SH-SY5Y (cell line): ENCODE measurements at regions not wholly inside any gene's neighbourhood (a gene's known extent, or its start where the extent isn't known, plus 50 kb on each side); places are given as distances from the start of the nearest gene placed in this dataset.

Source experiments
- GATA2 ChIP-seq: IDR thresholded peaks from 2 replicates; pipeline ENCODE4 v1.6.1; 2011; ENCODE audit warnings: mild to moderate bottlenecking, low read depth, low read length
- GATA3 ChIP-seq: IDR thresholded peaks from 2 replicates; pipeline ENCODE4 v1.6.1; 2011; ENCODE audit warnings: low read depth, mild to moderate bottlenecking, low read length, moderate library complexity

DNA sequence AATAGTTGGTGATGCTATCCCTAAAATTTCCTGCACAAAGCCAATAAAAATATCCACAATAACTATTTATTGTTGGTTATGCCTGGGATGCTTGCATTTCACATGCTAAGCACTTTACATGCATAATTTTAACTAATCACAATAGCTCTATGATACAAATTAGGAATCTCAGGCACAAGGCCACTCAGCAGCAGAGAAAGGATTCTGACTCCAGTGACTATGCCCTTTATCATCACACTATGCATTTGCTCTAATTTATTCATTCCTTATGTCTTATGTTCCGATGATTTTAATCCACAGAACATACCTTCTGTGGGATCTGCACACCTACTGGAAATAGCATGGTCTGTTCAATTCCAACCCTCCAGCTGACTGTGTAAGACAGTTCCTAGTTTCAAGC lies 476.1 kb downstream of the TMEM232 start:
- no peak for TF ChIP-seq GATA2
- TF ChIP-seq GATA3: no peak
